Gastroesophageal sphincter (tissue), 4 donors: ENCODE measurements at regions not wholly inside any gene's neighbourhood (a gene's known extent, or its start where the extent isn't known, plus 50 kb on each side); places are given as distances from the start of the nearest gene placed in this dataset.

ENCODE experiments used
- ATAC-seq: fragments of 150-250 bp; one replicate; pipeline ENCODE4 v1.9.1; 2016; ENCODE audit warnings: mild to moderate bottlenecking, moderate library complexity
- H3K27ac ChIP-seq, 4 donors: fragments of 200-600 bp; sonication (generic) in 3 of 4; 1 replicate in 3 of 4; 2 replicates in 1 of 4; pipeline ENCODE4 v1.5.1; 2016 to 2019
- H3K27me3 ChIP-seq: fragments of 200-600 bp; sonication (generic); one replicate; pipeline ENCODE4 v1.5.1; 2019
- H3K36me3 ChIP-seq, 2 donors: fragments of 200-600 bp; sonication (generic); one replicate each; pipeline ENCODE4 v1.5.1; 2019; ENCODE audit warnings: control low read depth in 1 of 2
- H3K4me1 ChIP-seq, 3 donors: fragments of 200-600 bp; sonication (generic); 1 replicate in 2 of 3; 2 replicates in 1 of 3; pipeline ENCODE4 v1.5.1; 2016 to 2019; ENCODE audit warnings: control low read depth in 2 of 3
- H3K4me3 ChIP-seq, 2 donors: fragments of 200-600 bp; sonication (generic); one replicate each; pipeline ENCODE4 v1.5.1; 2019; ENCODE audit warnings: mild to moderate bottlenecking in 1 of 2, moderate library complexity in 1 of 2
- H3K9me3 ChIP-seq, 3 donors: fragments of 200-600 bp; sonication (generic); one replicate each; pipeline ENCODE4 v1.5.1; 2017 to 2019; ENCODE audit warnings: control low read depth in 2 of 3
- EP300 ChIP-seq: sonication (generic); formaldehyde crosslinking; IDR thresholded peaks from one replicate; pipeline ENCODE4 v1.6.1; 2017; ENCODE audit warnings: antibody characterized with exemption, mild to moderate bottlenecking
- POLR2A ChIP-seq, 2 donors: fragments of 450-650 bp; IDR thresholded peaks; one replicate each; pipeline ENCODE4 v1.6.1; 2017; ENCODE audit warnings: antibody characterized with exemption in 2 of 2, mild to moderate bottlenecking in 2 of 2, moderate library complexity in 1 of 2
- POLR2AphosphoS5 ChIP-seq: sonication (generic); formaldehyde crosslinking; IDR thresholded peaks from one replicate; pipeline ENCODE4 v1.6.1; 2017; ENCODE audit warnings: antibody characterized with exemption
- WGBS, 2 donors: methylation state at CpG; one replicate each; pipeline ENCODE4 v1.1.5; 2018; ENCODE audit warnings: low coverage in 1 of 2; 5-methylcytosine and 5-hydroxymethylcytosine counted together
- TF ChIP-seq, protein P1 (sequence below), 4 experiments: fragments of 200-600 bp in 2 of 4; fragments of 450-650 bp in 2 of 4; sonication (generic) in 1 of 4; IDR thresholded peaks; one replicate each; pipeline ENCODE4 v1.5.1; 2017 to 2019; ENCODE audit warnings: antibody characterized with exemption in 4 of 4, mild to moderate bottlenecking in 2 of 4, moderate library complexity in 2 of 4

- ATAC-seq, result no peak
- WGBS, 2 donors, result 44 to 69% methylated on average over 2 of the region's 2 CpGs
- Histone ChIP-seq H3K27me3 (peaks cover 11% of the 10 kb centered on the region), H3K4me3 (no peak overlapping the region), H3K4me1 (no peaks in the 10 kb centered on the region), H3K9me3 (no peaks in the 10 kb centered on the region), H3K27ac (no peak overlapping the region), H3K36me3 (no peaks in the 10 kb centered on the region)
- TF ChIP-seq POLR2A (IDR thresholded peaks at IDR 0.05) (no peak), EP300 (no peak), POLR2AphosphoS5 (no peak)
- TF ChIP-seq, protein P1, sequence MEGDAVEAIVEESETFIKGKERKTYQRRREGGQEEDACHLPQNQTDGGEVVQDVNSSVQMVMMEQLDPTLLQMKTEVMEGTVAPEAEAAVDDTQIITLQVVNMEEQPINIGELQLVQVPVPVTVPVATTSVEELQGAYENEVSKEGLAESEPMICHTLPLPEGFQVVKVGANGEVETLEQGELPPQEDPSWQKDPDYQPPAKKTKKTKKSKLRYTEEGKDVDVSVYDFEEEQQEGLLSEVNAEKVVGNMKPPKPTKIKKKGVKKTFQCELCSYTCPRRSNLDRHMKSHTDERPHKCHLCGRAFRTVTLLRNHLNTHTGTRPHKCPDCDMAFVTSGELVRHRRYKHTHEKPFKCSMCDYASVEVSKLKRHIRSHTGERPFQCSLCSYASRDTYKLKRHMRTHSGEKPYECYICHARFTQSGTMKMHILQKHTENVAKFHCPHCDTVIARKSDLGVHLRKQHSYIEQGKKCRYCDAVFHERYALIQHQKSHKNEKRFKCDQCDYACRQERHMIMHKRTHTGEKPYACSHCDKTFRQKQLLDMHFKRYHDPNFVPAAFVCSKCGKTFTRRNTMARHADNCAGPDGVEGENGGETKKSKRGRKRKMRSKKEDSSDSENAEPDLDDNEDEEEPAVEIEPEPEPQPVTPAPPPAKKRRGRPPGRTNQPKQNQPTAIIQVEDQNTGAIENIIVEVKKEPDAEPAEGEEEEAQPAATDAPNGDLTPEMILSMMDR (IDR thresholded peaks at IDR 0.05), result no peak
Measured at GRCh38 chr2:176956791-176957190, 255.8 kb upstream of the HNRNPA3 start.

GRCh38 chr2:176959614-176960013 lies 253.0 kb upstream of the HNRNPA3 start:
- no peaks in the 10 kb centered on the region for H3K36me3 ChIP-seq
- no peaks in the 10 kb centered on the region for H3K9me3 ChIP-seq
- H3K27me3 ChIP-seq, result peaks cover 11% of the 10 kb centered on the region
- TF ChIP-seq POLR2A (IDR thresholded peaks at IDR 0.05) (no peak), POLR2AphosphoS5 (no peak), EP300 (no peak)
- TF ChIP-seq, protein P1 (IDR thresholded peaks at IDR 0.05), result no peak
- no peaks in the 10 kb centered on the region for H3K4me1 ChIP-seq
- ATAC-seq, result no peak
- no peak overlapping the region for H3K4me3 ChIP-seq
- 71 to 79% methylated on average over 3 of the region's 3 CpGs for WGBS, 2 donors
- no peak overlapping the region for H3K27ac ChIP-seq

DNA sequence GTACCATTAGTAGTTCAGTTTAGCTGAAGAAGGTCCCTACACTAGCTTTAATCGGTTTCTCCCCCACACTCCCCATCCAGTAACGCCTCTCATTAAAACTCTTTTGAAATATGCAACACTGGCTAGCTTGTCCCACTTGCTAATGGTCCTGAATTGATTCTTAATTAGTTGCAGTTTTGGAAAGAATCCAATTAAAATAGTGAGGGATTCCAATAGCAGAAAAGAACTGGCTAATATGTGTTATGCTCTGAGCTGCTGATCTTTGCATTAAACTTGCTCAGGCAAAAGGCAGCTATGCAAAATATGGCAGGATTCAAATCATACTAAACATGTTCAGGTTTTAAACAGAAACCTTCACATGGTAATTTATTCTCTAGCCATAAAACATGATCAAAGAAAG lies 252.5 kb upstream of the HNRNPA3 start:
- no peak for ATAC-seq
- TF ChIP-seq POLR2AphosphoS5 (no peak), EP300 (no peak), POLR2A (IDR thresholded peaks at IDR 0.05) (no peak)
- TF ChIP-seq, protein P1 (IDR thresholded peaks at IDR 0.05), result no peak
- Histone ChIP-seq H3K27ac (no peak overlapping the region), H3K9me3 (no peaks in the 10 kb centered on the region), H3K4me3 (no peak overlapping the region), H3K27me3 (peaks cover 11% of the 10 kb centered on the region), H3K36me3 (no peaks in the 10 kb centered on the region), H3K4me1 (no peaks in the 10 kb centered on the region)
- WGBS, 2 donors, result 56 to 92% methylated on average over 2 of the region's 2 CpGs

GRCh38 chr2:176960736-176961520 lies 251.7 kb upstream of the HNRNPA3 start:
- Histone ChIP-seq H3K4me1 (no peaks in the 10 kb centered on the region), H3K9me3 (no peaks in the 10 kb centered on the region), H3K36me3 (no peaks in the 10 kb centered on the region), H3K4me3 (no peak overlapping the region), H3K27ac (no peak overlapping the region), H3K27me3 (peaks cover 10% of the 10 kb centered on the region)
- no peak for ATAC-seq
- 67 to 77% methylated on average over 3 to 6 of the region's 7 CpGs for WGBS, 2 donors
- TF ChIP-seq EP300 (no peak), POLR2AphosphoS5 (no peak), POLR2A (IDR thresholded peaks at IDR 0.05) (no peak)
- TF ChIP-seq, protein P1 (IDR thresholded peaks at IDR 0.05), result no peak
